ENCODE measurements at regions not wholly inside any gene's neighbourhood (a gene's known extent, or its start where the extent isn't known, plus 50 kb on each side); places are given as distances from the start of the nearest gene placed in this dataset.
A peak's percentile ranks its signal among the peaks of the same experiment; 100 is the strongest.

- no peaks in the 10 kb centered on the region for H3K36me3 ChIP-seq (ENCODE audit: insufficient read depth, low read length)
- no peaks in the 10 kb centered on the region for H4K20me1 ChIP-seq (ENCODE audit: insufficient read depth, low read length)
- DNase-seq (ENCODE audit: low spot score): no peak
- H3K79me2 ChIP-seq (ENCODE audit: insufficient read depth, low read depth, low read length): no peaks in the 10 kb centered on the region
- ChIA-PET CTCF (ENCODE audit: unreplicated experiment) (no interaction called here), POLR2A (no interaction called here)
- H3K4me1 ChIP-seq (ENCODE audit: insufficient read depth, low read length, poor library complexity, severe bottlenecking): no peaks in the 10 kb centered on the region
- H2AFZ ChIP-seq (ENCODE audit: low read length): no peak overlapping the region
- no peak overlapping the region for H3K4me3 ChIP-seq (ENCODE audit: low read depth, low read length, poor library complexity, severe bottlenecking)
- intact Hi-C loops (cut with micrococcal nuclease; ENCODE audit: unreplicated experiment): loop anchor here (10.0 kb wide), 1 partner anchor 55 kb away; no protein-coding TSS in a partner anchor
- no TSS peak for BruUV-seq (replicated peaks)
- H3K4me2 ChIP-seq (ENCODE audit: low read length): no peak overlapping the region
- no peak overlapping the region for H3K27ac ChIP-seq (ENCODE audit: low read depth, low read length, poor library complexity, severe bottlenecking)
- H3K9me2 ChIP-seq (ENCODE audit: insufficient read depth, low read length): no peaks in the 10 kb centered on the region
- H3K9me3 ChIP-seq (ENCODE audit: low read length): no peaks in the 10 kb centered on the region
- no peak for TF ChIP-seq EZH2phosphoT487 (IDR thresholded peaks at IDR 0.05; ENCODE audit: borderline replicate concordance, low read depth, low read length)
- peak; percentile 31; the same call in 1 of the 2 replicates for TF ChIP-seq CTCF (conservative IDR thresholded peaks at IDR 0.05; ENCODE audit: low read length)
These were observed 92.3 kb downstream of the TUBA3C start for GRCh38 chr13:19089315-19089714.

GRCh38 chr13:19088416-19088815, 93.2 kb downstream of the TUBA3C start:
- Histone ChIP-seq H4K20me1 (ENCODE audit: insufficient read depth, low read length) (no peaks in the 10 kb centered on the region), H3K4me3 (ENCODE audit: low read depth, low read length, poor library complexity, severe bottlenecking) (no peak overlapping the region), H3K27ac (ENCODE audit: low read depth, low read length, poor library complexity, severe bottlenecking) (no peak overlapping the region), H3K4me1 (ENCODE audit: insufficient read depth, low read length, poor library complexity, severe bottlenecking) (no peaks in the 10 kb centered on the region), H3K79me2 (ENCODE audit: insufficient read depth, low read depth, low read length) (no peaks in the 10 kb centered on the region), H3K9me3 (ENCODE audit: low read length) (no peaks in the 10 kb centered on the region), H2AFZ (ENCODE audit: low read length) (no peak overlapping the region), H3K4me2 (ENCODE audit: low read length) (no peak overlapping the region), H3K36me3 (ENCODE audit: insufficient read depth, low read length) (no peaks in the 10 kb centered on the region), H3K9me2 (ENCODE audit: insufficient read depth, low read length) (no peaks in the 10 kb centered on the region)
- DNase-seq (ENCODE audit: low spot score): no peak
- TF ChIP-seq CTCF (conservative IDR thresholded peaks at IDR 0.05; ENCODE audit: low read length): no peak
- TF ChIP-seq EZH2phosphoT487 (IDR thresholded peaks at IDR 0.05; ENCODE audit: borderline replicate concordance, low read depth, low read length): no peak
- ChIA-PET POLR2A (interaction anchor here (1.0 kb wide), 1 partner anchor 9 kb away, joined by 3 read pairs; no protein-coding TSS in a partner anchor), CTCF (ENCODE audit: unreplicated experiment) (no interaction called here)
- BruUV-seq (replicated peaks): no TSS peak
- intact Hi-C loops (cut with micrococcal nuclease; ENCODE audit: unreplicated experiment): loop anchor here (10.0 kb wide), 1 partner anchor 54 kb away; no protein-coding TSS in a partner anchor

GRCh38 chr13:19085876-19086275, 95.7 kb downstream of the TUBA3C start:
- no peaks in the 10 kb centered on the region for H3K9me3 ChIP-seq (ENCODE audit: low read length)
- no TSS peak for BruUV-seq (replicated peaks)
- H3K4me1 ChIP-seq (ENCODE audit: insufficient read depth, low read length, poor library complexity, severe bottlenecking): no peaks in the 10 kb centered on the region
- no peaks in the 10 kb centered on the region for H3K36me3 ChIP-seq (ENCODE audit: insufficient read depth, low read length)
- no peak overlapping the region for H3K4me3 ChIP-seq (ENCODE audit: low read depth, low read length, poor library complexity, severe bottlenecking)
- ChIA-PET POLR2A (no interaction called here), CTCF (ENCODE audit: unreplicated experiment) (no interaction called here)
- no peaks in the 10 kb centered on the region for H3K79me2 ChIP-seq (ENCODE audit: insufficient read depth, low read depth, low read length)
- DNase-seq (ENCODE audit: low spot score): no peak
- H3K9me2 ChIP-seq (ENCODE audit: insufficient read depth, low read length): no peaks in the 10 kb centered on the region
- no peak overlapping the region for H3K4me2 ChIP-seq (ENCODE audit: low read length)
- H2AFZ ChIP-seq (ENCODE audit: low read length): no peak overlapping the region
- intact Hi-C loops (cut with micrococcal nuclease; ENCODE audit: unreplicated experiment): loop anchor here (10.0 kb wide), 1 partner anchor 51 kb away; no protein-coding TSS in a partner anchor
- TF ChIP-seq EZH2phosphoT487 (IDR thresholded peaks at IDR 0.05; ENCODE audit: borderline replicate concordance, low read depth, low read length) (no peak), CTCF (conservative IDR thresholded peaks at IDR 0.05; ENCODE audit: low read length) (no peak)
- H4K20me1 ChIP-seq (ENCODE audit: insufficient read depth, low read length): no peaks in the 10 kb centered on the region
- no peak overlapping the region for H3K27ac ChIP-seq (ENCODE audit: low read depth, low read length, poor library complexity, severe bottlenecking)

All from OCI-LY7 (cell line).